GM18873 (cell line): ENCODE measurements at regions not wholly inside any gene's neighbourhood (a gene's known extent, or its start where the extent isn't known, plus 50 kb on each side); places are given as distances from the start of the nearest gene placed in this dataset.

Experiments used
- ATAC-seq: cut with Tn5 transposase; IDR thresholded peaks from one replicate; pipeline ENCODE4 v1.9.1; 2021; ENCODE audit warnings: mild to moderate bottlenecking, moderate library complexity, moderate number of reproducible peaks; ENCODE audit not compliant: unreplicated experiment, low FRiP score

DNA sequence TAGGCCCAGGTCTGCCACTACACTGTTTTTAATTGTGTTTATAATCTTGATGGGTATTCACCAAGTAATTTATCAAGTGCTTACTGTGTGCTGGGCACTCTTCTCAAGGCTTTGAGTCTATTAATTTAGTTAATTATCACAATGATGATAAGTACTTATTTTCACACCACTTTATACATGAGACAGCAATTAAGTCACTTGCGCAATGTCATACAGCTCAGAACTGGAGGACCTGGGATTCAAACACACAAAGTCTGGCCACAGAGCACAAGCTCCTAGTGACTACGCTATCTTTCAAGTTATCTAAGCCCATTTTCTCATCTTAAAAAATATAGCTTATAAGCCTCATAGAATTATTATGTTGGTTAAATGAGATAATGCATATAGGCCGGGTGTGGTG is 85.0 kb downstream of the LLPH start:
- ATAC-seq = no peak

DNA sequence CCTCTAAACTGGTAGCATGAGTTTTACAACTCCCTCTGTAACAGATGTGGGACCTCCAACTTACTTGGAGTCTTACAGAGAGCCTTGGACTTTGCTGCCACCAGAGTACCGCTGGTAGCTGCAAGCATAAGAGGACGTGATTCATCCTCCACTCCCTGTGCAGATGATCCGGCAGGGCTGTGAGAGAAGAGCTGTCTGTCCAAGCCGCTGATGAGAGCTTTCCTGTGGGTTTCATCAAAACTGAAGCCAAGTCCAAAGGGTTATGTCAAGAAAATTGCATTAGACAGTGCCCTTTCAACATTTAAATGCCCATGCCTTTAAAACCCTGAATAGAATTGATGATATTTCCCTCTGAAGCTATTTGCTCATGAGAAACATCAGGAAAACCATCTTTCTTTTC is 85.8 kb downstream of the LLPH start:
- no peak for ATAC-seq

DNA sequence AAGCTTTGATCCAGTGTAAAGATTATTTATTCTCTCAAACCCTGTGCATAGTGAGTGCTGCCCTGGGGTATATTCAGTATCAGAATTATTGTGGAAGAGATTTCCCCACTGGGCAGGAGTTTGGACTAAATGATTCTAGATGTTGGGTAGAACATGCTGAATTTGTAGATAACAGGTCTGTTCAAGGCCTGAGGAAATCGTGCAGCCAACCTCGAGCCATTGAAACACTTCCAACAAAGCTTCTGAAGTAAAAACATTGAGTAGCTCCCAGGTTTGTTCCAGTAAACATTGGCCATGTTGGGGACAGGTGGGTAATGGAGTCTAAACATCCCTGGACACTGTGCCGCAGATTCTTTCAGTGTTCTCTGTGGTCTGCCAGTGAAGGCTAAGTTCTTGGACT is 87.5 kb downstream of the LLPH start:
- ATAC-seq = no peak

- no peak for ATAC-seq
These were observed 88.7 kb downstream of the LLPH start for GRCh38 chr12:66041651-66042363.

GRCh38 chr12:66036317-66036716 is 94.2 kb downstream of the LLPH start:
- no peak for ATAC-seq

DNA sequence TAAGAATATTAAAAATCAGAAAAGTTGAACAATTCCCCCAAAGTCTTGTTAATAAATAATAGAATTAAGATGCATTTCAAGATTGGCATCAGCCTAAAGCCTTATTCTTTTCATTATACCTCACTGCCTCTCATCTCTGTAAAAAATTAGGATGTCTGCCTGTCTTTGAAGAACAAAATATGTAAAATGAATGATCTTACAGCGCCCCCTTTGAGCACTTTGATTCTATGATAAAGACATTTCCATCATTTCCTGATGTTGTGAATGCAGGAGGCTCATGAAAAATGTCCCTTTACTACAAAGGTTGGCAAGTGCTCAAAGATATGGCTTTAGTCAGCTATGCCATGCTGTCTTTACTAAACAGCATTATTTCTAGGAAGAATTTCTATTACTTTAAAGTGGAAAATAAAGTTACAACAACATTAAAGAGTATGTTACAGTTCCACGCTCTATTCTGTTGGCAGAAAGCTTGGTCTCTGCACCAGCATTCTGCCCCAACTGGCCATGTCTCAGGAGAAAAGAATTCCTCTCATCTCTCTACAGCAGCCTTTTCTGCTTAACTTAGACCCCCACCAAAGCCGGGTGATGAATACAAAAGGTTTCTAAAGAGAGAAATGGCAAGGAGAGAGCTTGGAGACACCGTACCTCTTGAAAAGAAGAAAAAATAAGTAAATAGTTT is 95.1 kb downstream of the LLPH start:
- no peak for ATAC-seq

DNA sequence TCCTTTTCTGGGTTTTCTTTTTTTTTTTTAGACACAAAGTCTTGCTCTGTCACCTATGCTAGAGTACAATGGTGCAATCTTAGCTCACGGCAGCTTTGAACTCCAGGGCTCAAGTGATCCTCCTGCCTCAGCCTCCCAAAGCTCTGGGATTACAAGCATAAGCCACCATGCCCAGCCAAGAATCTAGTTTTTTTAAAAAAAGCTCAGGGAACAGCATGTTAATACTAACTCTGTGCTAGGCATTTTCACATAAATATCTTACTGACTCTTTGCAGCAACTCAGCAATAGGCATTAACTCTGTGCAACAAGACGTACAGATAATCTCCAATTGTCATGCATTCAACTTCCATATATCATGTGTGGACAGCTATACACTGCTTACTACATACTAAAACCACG is 97.4 kb downstream of the LLPH start:
- no peak for ATAC-seq

DNA sequence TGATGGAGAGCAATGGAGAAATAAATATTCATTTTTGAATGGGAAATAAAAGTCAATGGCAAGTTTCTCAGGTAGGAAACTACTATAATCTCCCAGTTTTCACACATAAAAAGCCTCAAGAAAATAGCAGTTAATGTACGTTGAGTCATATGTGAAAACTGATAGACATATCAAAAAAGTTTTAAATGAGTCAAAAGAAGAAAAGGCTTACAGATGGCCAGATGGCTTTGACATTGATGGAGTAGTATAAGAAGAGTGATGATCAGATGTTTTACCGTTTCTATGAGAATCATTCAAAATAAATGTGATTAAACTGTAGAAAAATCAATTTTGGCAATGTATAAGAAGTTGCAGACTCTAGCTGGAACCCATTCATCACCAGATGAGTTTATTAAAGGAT is 97.8 kb downstream of the LLPH start:
- ATAC-seq = no peak

DNA sequence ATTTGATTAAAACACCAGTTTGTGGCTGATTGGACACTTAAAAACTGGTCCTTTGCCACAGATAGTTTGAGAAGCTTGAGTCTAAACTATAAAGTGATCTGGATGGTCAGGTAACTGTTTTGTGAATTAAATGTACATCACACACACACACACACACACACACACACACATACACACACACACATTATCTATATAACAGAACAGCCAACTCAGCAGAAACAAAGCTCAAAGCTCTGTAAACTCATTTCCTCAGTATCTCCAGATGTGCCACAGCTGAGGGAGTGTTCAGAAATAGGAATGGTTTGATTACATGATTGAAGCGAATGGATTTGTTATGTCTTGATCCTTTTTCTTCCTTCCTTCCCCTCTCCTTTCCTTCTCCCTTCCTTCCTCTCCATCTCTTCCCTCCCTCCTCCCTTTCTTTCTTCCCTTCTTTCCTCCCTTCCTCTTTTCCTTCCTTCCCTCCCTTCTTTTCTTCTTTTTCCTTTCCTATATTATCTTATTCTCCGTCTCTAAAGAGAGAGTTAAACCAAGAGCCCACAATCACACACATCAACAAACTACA is 100.3 kb downstream of the LLPH start:
- ATAC-seq = no peak

DNA sequence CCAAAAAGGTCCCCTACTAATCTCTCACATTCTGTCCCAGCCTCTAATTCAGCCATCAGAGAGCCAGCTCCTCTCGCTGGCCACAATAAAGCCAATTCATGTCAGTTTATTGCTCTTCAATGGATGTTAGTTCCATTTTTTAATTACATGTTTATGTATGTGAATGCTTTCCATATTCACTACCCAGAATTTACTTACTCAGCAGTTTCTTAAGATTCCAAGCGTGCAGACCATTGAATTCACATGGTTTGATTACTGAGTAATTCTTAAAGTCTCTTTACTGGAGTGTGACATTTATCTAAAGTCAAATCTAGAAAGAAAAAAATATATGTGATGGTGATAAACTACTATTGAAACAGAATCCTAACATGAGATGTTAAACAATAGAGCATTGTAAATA is 102.2 kb downstream of the LLPH start:
- ATAC-seq = no peak

DNA sequence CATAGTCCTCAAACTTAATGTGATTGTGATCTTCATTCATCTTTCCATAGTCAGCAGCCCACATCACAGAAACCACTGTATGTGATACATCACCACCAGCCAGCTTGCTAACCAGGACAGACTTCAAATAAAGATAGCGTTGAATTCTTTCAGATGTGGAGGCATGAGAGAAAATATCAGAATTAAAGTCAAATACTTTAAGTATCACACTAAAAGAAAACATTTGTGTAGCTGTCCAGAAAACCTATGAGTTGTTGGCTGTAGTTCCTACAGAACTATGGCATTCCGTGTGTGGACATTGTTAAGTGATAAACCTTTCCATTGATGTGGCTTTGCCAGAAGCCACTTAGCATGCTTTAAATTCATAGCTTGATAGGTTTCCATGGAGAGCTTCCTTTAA is 105.1 kb downstream of the LLPH start:
- no peak for ATAC-seq

DNA sequence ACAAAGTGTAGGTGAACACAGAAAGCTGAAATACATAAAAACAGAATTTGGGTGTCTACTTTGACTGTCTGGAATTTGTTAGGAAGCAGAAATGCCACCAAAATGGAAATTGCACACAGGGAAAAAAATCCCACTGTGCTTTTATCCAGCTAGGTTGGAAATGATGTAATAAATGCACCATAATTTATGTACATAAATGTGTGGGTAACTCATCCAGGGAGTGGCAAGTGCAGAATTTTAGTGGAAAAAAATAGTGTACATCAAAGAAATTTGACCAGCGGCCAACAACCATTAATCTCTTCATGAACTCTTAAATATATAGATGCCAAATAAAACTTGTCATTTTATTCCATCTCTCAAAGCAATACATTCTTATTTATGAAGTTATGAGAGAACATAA is 105.6 kb downstream of the LLPH start:
- ATAC-seq = no peak

DNA sequence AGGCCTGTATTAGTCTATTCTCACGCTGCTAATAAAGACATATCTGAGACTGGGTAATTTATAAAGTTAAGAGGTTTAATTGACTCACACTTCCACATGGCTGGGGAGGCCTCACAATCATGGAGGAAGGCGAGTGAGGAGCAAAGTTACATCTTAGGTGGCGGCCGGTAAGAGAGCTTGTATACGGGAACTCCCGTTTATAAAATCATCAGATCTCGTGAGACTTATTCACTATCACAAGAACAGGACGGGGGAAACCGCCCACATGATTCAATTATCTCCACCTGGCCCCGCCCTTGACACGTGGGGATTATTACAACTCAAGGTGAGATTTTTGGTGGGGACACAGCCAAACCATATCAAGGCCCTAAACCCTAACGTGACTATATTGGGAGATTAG is 110.1 kb downstream of the LLPH start:
- no peak for ATAC-seq

DNA sequence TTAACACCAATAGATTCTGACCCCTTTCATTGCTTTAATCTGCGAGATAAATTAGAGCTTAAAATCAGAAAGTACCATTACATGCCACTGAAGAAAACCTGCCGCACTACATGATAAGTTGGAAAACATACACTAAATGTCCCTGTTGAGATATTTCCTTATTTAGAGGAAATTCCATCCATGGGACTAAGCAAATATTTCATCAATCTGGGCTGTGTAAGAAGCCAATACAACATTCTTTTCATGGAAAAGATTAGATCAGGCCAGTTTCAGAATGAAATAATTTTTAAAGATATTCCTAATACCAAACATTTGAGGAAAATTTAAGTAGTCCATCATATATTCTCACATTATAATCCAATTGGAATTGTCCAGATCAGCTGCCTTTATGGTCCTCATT is 112.8 kb downstream of the LLPH start:
- no peak for ATAC-seq
